GM18520 (cell line): ENCODE measurements at regions not wholly inside any gene's neighbourhood (a gene's known extent, or its start where the extent isn't known, plus 50 kb on each side); places are given as distances from the start of the nearest gene placed in this dataset.
"Not testable (repeated sequence)": the region's sequence is repeated elsewhere in the genome, so short reads cannot be mapped to it uniquely, and the experiment has no call there.

ENCODE experiments used
- ATAC-seq: cut with Tn5 transposase; IDR thresholded peaks from one replicate; pipeline ENCODE4 v1.9.1; 2021; ENCODE audit not compliant: unreplicated experiment

- not testable (repeated sequence) for ATAC-seq
These were observed 95.6 kb downstream of the GPX5 start for GRCh38 chr6:28621268-28621667.

- not testable (repeated sequence) for ATAC-seq
These were observed 97.6 kb downstream of the GPX5 start for GRCh38 chr6:28623242-28623641.

- ATAC-seq = not testable (repeated sequence)
These were observed 100.7 kb downstream of the GPX5 start for GRCh38 chr6:28626386-28626785.

GRCh38 chr6:28632326-28632851, 106.7 kb downstream of the GPX5 start:
- no peak for ATAC-seq

- no peak for ATAC-seq
These were observed 107.9 kb downstream of the GPX5 start for GRCh38 chr6:28633445-28634215.

- ATAC-seq = no peak
These were observed 108.7 kb downstream of the GPX5 start for GRCh38 chr6:28634411-28634760.

- no peak for ATAC-seq
These were observed 109.3 kb downstream of the GPX5 start for GRCh38 chr6:28634761-28635546.

- ATAC-seq = no peak
These were observed 110.0 kb downstream of the GPX5 start for GRCh38 chr6:28635547-28636158.

GRCh38 chr6:28638787-28639430, 113.2 kb downstream of the GPX5 start:
- no peak for ATAC-seq

GRCh38 chr6:28639445-28640290, 114.0 kb downstream of the GPX5 start:
- not testable (repeated sequence) for ATAC-seq

- no peak for ATAC-seq
These were observed 117.5 kb downstream of the GPX5 start for GRCh38 chr6:28643017-28643740.

- ATAC-seq = no peak
These were observed 121.0 kb downstream of the GPX5 start for GRCh38 chr6:28646650-28647049.

GRCh38 chr6:28648035-28648877, 122.6 kb downstream of the GPX5 start:
- no peak for ATAC-seq

- ATAC-seq = no peak
These were observed 123.2 kb downstream of the GPX5 start for GRCh38 chr6:28648878-28649375.

- no peak for ATAC-seq
These were observed 125.5 kb downstream of the GPX5 start for GRCh38 chr6:28651161-28651560.

- no peak for ATAC-seq
These were observed 128.2 kb downstream of the GPX5 start for GRCh38 chr6:28653876-28654275.

GRCh38 chr6:28655164-28655563, 129.5 kb downstream of the GPX5 start:
- ATAC-seq = no peak

GRCh38 chr6:28656715-28657114, 131.0 kb downstream of the GPX5 start:
- ATAC-seq = no peak

- ATAC-seq = no peak
These were observed 131.7 kb downstream of the GPX5 start for GRCh38 chr6:28657381-28657768.
